ENCODE measurements at regions not wholly inside any gene's neighbourhood (a gene's known extent, or its start where the extent isn't known, plus 50 kb on each side); places are given as distances from the start of the nearest gene placed in this dataset.

DNA sequence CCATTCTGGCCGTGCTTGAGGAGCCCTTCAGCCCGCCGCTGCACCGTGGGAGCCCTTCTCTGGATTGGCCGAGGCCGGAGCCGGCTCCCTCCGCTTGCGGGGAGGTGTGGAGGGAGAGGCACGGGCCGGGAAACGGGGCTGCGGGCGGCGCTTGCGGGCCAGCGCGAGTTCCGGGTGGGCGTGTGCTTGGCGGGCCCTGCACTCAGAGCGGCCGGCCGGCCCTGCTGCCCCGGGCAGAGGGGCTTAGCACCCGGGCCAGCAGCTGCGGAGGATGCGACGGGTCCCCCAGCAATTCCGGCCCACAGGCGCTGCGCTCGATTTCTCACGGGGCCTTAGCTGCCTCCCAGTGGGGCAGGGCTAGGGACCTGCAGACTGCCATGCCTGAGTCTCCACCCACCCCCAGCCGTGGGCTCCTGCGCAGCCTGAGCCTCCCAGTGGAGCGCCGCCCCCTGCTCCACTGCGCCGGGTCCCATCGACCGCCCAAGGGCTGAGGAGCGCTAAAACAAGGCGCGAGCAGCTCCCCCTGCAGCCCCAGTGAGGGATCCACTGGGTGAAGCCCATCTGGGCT, 76.5 kb downstream of the PCDH20 start:
- Histone ChIP-seq H3K79me2 (ENCODE audit: control insufficient read depth in 1 of 2, insufficient read depth in 2 of 2, low read length in 2 of 2) (no peaks in the 10 kb centered on the region), H2BK120ac (replicated peaks; ENCODE audit: low read depth, low read length) (no peak overlapping the region), H4K5ac (ENCODE audit: insufficient read length, low read depth, low read length) (no peak overlapping the region), H2BK12ac (ENCODE audit: low read depth, low read length) (no peak overlapping the region), H3K9me3 (ENCODE audit: insufficient read depth in 2 of 2, low read depth in 1 of 2, low read length in 1 of 2) (peaks cover 0 to 9% of the 10 kb centered on the region in 2 experiments; a peak in 1 of 4 replicates), H3K27me3 (replicated peaks in 1 of 4; ENCODE audit: control insufficient read depth in 3 of 4, extremely low read depth in 1 of 4, insufficient read depth in 3 of 4, low read length in 3 of 4) (no peaks in the 10 kb centered on the region), H3K56ac (replicated peaks; ENCODE audit: insufficient read length, low read depth, low read length) (no peak overlapping the region), H3K36me3 (ENCODE audit: control insufficient read depth in 2 of 4, insufficient read depth in 4 of 4, low read length in 3 of 4) (no peaks in the 10 kb centered on the region), H3K4me2 (ENCODE audit: insufficient read depth in 1 of 2, low read depth in 2 of 2, low read length in 2 of 2) (no peak overlapping the region), H3K4me3 (ENCODE audit: extremely low read depth in 1 of 4, insufficient read depth in 2 of 4, low read depth in 3 of 4, low read length in 4 of 4) (no peak overlapping the region), H4K20me1 (replicated peaks in 1 of 2; ENCODE audit: control insufficient read depth in 1 of 2, insufficient read depth in 2 of 2, low read length in 2 of 2) (no peaks in the 10 kb centered on the region), H3K18ac (ENCODE audit: extremely low read depth, low read length) (no peak overlapping the region), H4K91ac (replicated peaks; ENCODE audit: insufficient read length, low read length) (no peak overlapping the region), H2AK5ac (ENCODE audit: low read depth, low read length) (no peak overlapping the region), H2AFZ (ENCODE audit: low read length) (no peak overlapping the region), H3K4ac (replicated peaks; ENCODE audit: insufficient read length, low read depth, low read length) (no peak overlapping the region), H3K79me1 (ENCODE audit: low read depth, low read length) (no peaks in the 10 kb centered on the region), H2BK5ac (ENCODE audit: low read depth, low read length) (no peak overlapping the region), H3K14ac (ENCODE audit: insufficient read length) (no peak overlapping the region), H3K23me2 (ENCODE audit: low read depth, low read length) (no peaks in the 10 kb centered on the region), H2BK15ac (ENCODE audit: low read length) (no peak overlapping the region), H3K27ac (ENCODE audit: low read depth, low read length) (no peak overlapping the region), H3K9ac (replicated peaks in 1 of 4; ENCODE audit: extremely low read depth in 1 of 4, low read depth in 3 of 4, low read length in 3 of 4) (no peak overlapping the region), H3K4me1 (replicated peaks in 1 of 4; ENCODE audit: control insufficient read depth in 3 of 4, insufficient read depth in 4 of 4, low read length in 3 of 4) (no peaks in the 10 kb centered on the region), H3K23ac (ENCODE audit: insufficient read length) (no peak overlapping the region), H2BK20ac (ENCODE audit: low read length) (no peak overlapping the region), H4K8ac (ENCODE audit: extremely low read depth, insufficient read depth, low read length) (no peak overlapping the region)
- FAIRE-seq (no peak), DNase-seq (ENCODE audit: low read depth in 1 of 2, low spot score in 2 of 2) (no peak)
- WGBS, 2 experiments (ENCODE audit: extremely low coverage in 1 of 2, insufficient coverage in 1 of 2, insufficient read length in 1 of 2, insufficient replicate concordance in 2 of 2, low coverage in 1 of 2, low lambda C conversion rate in 2 of 2, missing lambda C conversion rate in 1 of 2): 95% methylated on average over 40 of the region's 45 CpGs; no CpG with 5 or more reads in 1 of the 2 experiments
- ChIA-PET POLR2A (ENCODE audit: partially characterized antibody) (no interaction called here), CTCF (ENCODE audit: partially characterized antibody) (interaction anchor here (0.8 to 1.5 kb wide), 5 partner anchors 7 to 79 kb away, joined by 3 to 5 read pairs (median 3); no protein-coding TSS in a partner anchor)
- TF ChIP-seq RFX5 (IDR thresholded peaks at IDR 0.05; ENCODE audit: borderline replicate concordance, low read depth, low read length): no peak
- peak; percentile 15 to 31; a peak in 2 of 4 replicates for TF ChIP-seq RAD21 (IDR thresholded peaks at IDR 0.05 in 1 of 2, conservative IDR thresholded peaks at IDR 0.05 in 1 of 2; ENCODE audit: low read depth in 2 of 2, low read length in 2 of 2)
- TF ChIP-seq, protein P1, sequence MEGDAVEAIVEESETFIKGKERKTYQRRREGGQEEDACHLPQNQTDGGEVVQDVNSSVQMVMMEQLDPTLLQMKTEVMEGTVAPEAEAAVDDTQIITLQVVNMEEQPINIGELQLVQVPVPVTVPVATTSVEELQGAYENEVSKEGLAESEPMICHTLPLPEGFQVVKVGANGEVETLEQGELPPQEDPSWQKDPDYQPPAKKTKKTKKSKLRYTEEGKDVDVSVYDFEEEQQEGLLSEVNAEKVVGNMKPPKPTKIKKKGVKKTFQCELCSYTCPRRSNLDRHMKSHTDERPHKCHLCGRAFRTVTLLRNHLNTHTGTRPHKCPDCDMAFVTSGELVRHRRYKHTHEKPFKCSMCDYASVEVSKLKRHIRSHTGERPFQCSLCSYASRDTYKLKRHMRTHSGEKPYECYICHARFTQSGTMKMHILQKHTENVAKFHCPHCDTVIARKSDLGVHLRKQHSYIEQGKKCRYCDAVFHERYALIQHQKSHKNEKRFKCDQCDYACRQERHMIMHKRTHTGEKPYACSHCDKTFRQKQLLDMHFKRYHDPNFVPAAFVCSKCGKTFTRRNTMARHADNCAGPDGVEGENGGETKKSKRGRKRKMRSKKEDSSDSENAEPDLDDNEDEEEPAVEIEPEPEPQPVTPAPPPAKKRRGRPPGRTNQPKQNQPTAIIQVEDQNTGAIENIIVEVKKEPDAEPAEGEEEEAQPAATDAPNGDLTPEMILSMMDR (IDR thresholded peaks at IDR 0.05; ENCODE audit: control extremely low read depth in 1 of 3, insufficient read depth in 1 of 3, low read depth in 1 of 3, low read length in 3 of 3): peak in 2 of 3 experiments; percentile 7 to 18; a peak in 2 of 4 replicates
